ENCODE measurements at regions not wholly inside any gene's neighbourhood (a gene's known extent, or its start where the extent isn't known, plus 50 kb on each side); places are given as distances from the start of the nearest gene placed in this dataset.

GRCh38 chr12:3363608-3364007 is 127.4 kb upstream of the PRMT8 start:
- H3K4me2 ChIP-seq (ENCODE audit: insufficient read depth, low read length): no peak overlapping the region
- peaks cover 34% of the 10 kb centered on the region for H3K27me3 ChIP-seq (ENCODE audit: insufficient read depth, low read length)
- no peaks in the 10 kb centered on the region for H3K9me3 ChIP-seq (ENCODE audit: low read depth, low read length)
- no peaks in the 10 kb centered on the region for H3K36me3 ChIP-seq (ENCODE audit: insufficient read depth, low read length)
- no peak overlapping the region for H2AFZ ChIP-seq (ENCODE audit: low read length)
- no peak for TF ChIP-seq CTCF (IDR thresholded peaks at IDR 0.05; ENCODE audit: extremely low read depth, low read depth, low read length)
- no peaks in the 10 kb centered on the region for H4K20me1 ChIP-seq (ENCODE audit: insufficient read depth, low read length)
- no peak for DNase-seq (ENCODE audit: insufficient read length, low spot score, missing footprints)
- no peak overlapping the region for H3K27ac ChIP-seq (ENCODE audit: low read depth, low read length)
- H3K4me3 ChIP-seq (ENCODE audit: insufficient read depth, low read length): no peak overlapping the region
- H3K4me1 ChIP-seq (ENCODE audit: insufficient read depth, low read length): no peaks in the 10 kb centered on the region
- no peaks in the 10 kb centered on the region for H3K79me2 ChIP-seq (ENCODE audit: insufficient read depth, low read length)

- Histone ChIP-seq H3K36me3 (ENCODE audit: insufficient read depth, low read length) (no peaks in the 10 kb centered on the region), H3K4me2 (ENCODE audit: insufficient read depth, low read length) (no peak overlapping the region), H3K4me1 (ENCODE audit: insufficient read depth, low read length) (no peaks in the 10 kb centered on the region), H2AFZ (ENCODE audit: low read length) (no peak overlapping the region), H3K79me2 (ENCODE audit: insufficient read depth, low read length) (no peaks in the 10 kb centered on the region), H3K27me3 (ENCODE audit: insufficient read depth, low read length) (peaks cover 34% of the 10 kb centered on the region), H3K4me3 (ENCODE audit: insufficient read depth, low read length) (no peak overlapping the region), H3K27ac (ENCODE audit: low read depth, low read length) (no peak overlapping the region), H4K20me1 (ENCODE audit: insufficient read depth, low read length) (no peaks in the 10 kb centered on the region), H3K9me3 (ENCODE audit: low read depth, low read length) (no peaks in the 10 kb centered on the region)
- no peak for TF ChIP-seq CTCF (IDR thresholded peaks at IDR 0.05; ENCODE audit: extremely low read depth, low read depth, low read length)
- DNase-seq (ENCODE audit: insufficient read length, low spot score, missing footprints): peak; percentile 64
Measured at GRCh38 chr12:3364226-3364625, 126.8 kb upstream of the PRMT8 start.

GRCh38 chr12:3364661-3365462 is 126.1 kb upstream of the PRMT8 start:
- DNase-seq (ENCODE audit: insufficient read length, low spot score, missing footprints): peak; percentile 82
- H3K27me3 ChIP-seq (ENCODE audit: insufficient read depth, low read length): peaks cover 36% of the 10 kb centered on the region
- no peaks in the 10 kb centered on the region for H4K20me1 ChIP-seq (ENCODE audit: insufficient read depth, low read length)
- no peaks in the 10 kb centered on the region for H3K4me1 ChIP-seq (ENCODE audit: insufficient read depth, low read length)
- H3K9me3 ChIP-seq (ENCODE audit: low read depth, low read length): no peaks in the 10 kb centered on the region
- no peaks in the 10 kb centered on the region for H3K36me3 ChIP-seq (ENCODE audit: insufficient read depth, low read length)
- TF ChIP-seq CTCF (IDR thresholded peaks at IDR 0.05; ENCODE audit: extremely low read depth, low read depth, low read length): no peak
- no peak overlapping the region for H3K27ac ChIP-seq (ENCODE audit: low read depth, low read length)
- H2AFZ ChIP-seq (ENCODE audit: low read length): no peak overlapping the region
- no peak overlapping the region for H3K4me3 ChIP-seq (ENCODE audit: insufficient read depth, low read length)
- H3K79me2 ChIP-seq (ENCODE audit: insufficient read depth, low read length): no peaks in the 10 kb centered on the region
- no peak overlapping the region for H3K4me2 ChIP-seq (ENCODE audit: insufficient read depth, low read length)

- Histone ChIP-seq H3K27me3 (ENCODE audit: insufficient read depth, low read length) (peaks cover 43% of the 10 kb centered on the region), H3K9me3 (ENCODE audit: low read depth, low read length) (no peaks in the 10 kb centered on the region)
Measured at GRCh38 chr12:3365463-3366411, 125.3 kb upstream of the PRMT8 start.

More at GRCh38 chr12:3365463-3366411, 125.3 kb upstream of the PRMT8 start:
- H4K20me1 ChIP-seq (ENCODE audit: insufficient read depth, low read length): no peaks in the 10 kb centered on the region
- peak; percentile 89 for DNase-seq (ENCODE audit: insufficient read length, low spot score, missing footprints)
- H3K4me3 ChIP-seq (ENCODE audit: insufficient read depth, low read length): no peak overlapping the region
- no peaks in the 10 kb centered on the region for H3K79me2 ChIP-seq (ENCODE audit: insufficient read depth, low read length)
- H3K4me2 ChIP-seq (ENCODE audit: insufficient read depth, low read length): no peak overlapping the region
- no peak overlapping the region for H3K27ac ChIP-seq (ENCODE audit: low read depth, low read length)
- TF ChIP-seq CTCF (IDR thresholded peaks at IDR 0.05; ENCODE audit: extremely low read depth, low read depth, low read length): no peak
- no peaks in the 10 kb centered on the region for H3K4me1 ChIP-seq (ENCODE audit: insufficient read depth, low read length)
- no peaks in the 10 kb centered on the region for H3K36me3 ChIP-seq (ENCODE audit: insufficient read depth, low read length)
- H2AFZ ChIP-seq (ENCODE audit: low read length): no peak overlapping the region

Data from osteoblast (primary cell).